ENCODE measurements at regions not wholly inside any gene's neighbourhood (a gene's known extent, or its start where the extent isn't known, plus 50 kb on each side); places are given as distances from the start of the nearest gene placed in this dataset.
A peak's percentile ranks its signal among the peaks of the same experiment; 100 is the strongest.

GRCh38 chr13:56869671-56870070 lies 271.0 kb upstream of the PRR20A start:
- no peak for DNase-seq (ENCODE audit: low read depth, low spot score)

- no peak for DNase-seq (ENCODE audit: low read depth, low spot score)
Observed at GRCh38 chr13:56886398-56886797, 254.3 kb upstream of the PRR20A start.

GRCh38 chr13:56888455-56888854 lies 252.3 kb upstream of the PRR20A start:
- DNase-seq (ENCODE audit: low read depth, low spot score), result no peak

GRCh38 chr13:56893843-56894242 lies 246.9 kb upstream of the PRR20A start:
- no peak for DNase-seq (ENCODE audit: low read depth, low spot score)

DNA sequence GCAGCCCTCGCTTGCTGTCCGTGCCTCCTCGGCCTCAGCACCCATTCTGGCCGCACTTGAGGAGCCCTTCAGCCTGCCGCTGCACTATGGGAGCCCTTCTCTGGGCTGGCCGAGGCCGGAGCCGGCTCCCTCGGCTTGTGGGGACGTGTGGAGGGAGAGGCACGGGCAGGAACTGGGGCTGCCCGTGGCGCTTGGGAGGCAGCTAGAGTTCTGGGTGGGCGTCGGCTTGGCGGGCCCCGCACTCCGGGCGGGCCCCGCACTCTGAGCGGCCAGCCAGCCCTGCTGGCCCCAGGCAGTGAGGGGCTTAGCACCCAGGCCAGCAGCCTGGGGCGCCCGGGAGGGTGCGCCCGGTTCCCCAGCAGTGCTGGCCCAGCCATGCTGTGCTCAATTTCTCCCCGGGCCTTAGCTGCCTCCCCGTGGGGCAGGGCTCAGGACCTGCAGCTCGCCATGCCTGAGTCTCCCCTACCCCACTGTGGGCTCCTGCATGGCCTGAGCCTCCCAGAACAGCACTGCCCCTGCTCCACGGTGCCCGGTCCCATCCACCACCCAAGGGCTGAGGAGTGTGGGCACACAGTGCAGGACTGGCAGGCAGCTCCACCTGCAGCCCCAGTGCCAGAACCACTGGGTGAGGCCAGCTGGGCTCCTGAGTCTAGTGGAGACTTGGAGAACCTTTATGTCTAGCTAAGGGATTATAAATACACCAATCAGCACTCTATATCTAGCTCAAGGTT lies 240.0 kb upstream of the PRR20A start:
- DNase-seq (ENCODE audit: low read depth, low spot score), result no peak

DNA sequence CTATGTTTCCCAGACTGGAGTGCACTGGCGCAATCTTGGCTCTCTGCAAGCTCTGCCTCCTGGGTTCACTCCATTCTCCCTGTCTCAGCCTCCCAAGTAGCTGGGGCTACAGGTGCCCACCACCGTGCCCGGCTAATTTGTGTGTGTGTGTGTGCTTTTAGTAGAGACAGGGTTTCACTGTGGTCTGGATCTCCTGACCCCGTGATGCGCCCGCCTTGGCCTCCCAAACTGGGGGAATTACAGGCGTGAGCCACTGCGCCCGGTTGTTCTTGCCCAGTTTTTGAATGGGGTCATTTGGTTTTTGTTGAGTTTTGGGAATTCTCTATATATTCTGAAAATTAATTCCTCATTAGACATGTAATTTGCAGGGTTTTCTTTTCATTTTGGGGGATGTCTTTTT lies 238.4 kb upstream of the PRR20A start:
- DNase-seq (ENCODE audit: low read depth, low spot score), result no peak

DNA sequence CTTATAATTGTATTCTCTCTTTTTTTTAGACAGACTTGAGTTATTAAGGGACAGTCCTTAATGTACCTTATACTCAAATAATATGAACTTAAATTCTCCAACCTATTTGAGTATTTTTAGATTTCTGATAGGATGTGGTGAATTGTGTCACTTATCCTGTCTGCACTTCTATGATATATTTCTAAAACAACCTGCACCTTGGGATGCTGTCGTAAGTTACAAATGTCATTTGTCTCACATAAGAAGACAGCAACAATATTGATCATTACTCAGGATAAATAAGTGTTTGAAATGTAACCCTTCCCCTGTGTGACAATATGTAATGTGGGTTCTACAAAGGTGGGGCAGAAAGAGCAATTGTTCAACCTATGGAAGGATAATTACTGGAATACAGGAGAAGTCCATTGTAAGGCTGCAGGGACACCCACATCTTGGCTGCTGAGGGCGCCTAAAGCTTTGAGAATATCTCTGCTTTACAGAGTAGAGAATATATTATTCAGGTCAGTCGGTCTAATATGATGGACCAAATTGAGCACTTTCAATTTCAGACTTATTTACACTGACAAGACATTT lies 236.9 kb upstream of the PRR20A start:
- no peak for DNase-seq (ENCODE audit: low read depth, low spot score)

GRCh38 chr13:56906909-56907308 lies 233.8 kb upstream of the PRR20A start:
- DNase-seq (ENCODE audit: low read depth, low spot score), result no peak

DNA sequence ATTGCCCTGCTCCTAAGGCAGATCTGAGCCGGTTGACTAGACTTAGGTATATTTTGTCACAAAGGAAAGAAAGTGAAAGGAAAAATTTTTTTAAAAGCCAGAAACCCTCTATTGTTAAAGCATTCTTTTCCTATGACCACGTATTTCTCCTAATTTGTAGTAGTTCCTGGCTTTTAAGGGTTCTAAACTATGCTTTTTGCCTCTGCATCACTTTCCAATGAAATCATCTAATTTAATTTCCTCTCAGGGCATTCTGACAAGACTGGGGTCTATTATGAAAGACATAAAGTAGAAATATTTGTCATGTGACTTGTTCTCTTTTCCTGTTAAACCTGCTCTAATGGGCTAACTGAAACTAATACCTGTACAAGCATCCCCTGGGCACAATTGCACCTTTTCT lies 233.0 kb upstream of the PRR20A start:
- peak; percentile 4 for DNase-seq (ENCODE audit: low read depth, low spot score)

DNA sequence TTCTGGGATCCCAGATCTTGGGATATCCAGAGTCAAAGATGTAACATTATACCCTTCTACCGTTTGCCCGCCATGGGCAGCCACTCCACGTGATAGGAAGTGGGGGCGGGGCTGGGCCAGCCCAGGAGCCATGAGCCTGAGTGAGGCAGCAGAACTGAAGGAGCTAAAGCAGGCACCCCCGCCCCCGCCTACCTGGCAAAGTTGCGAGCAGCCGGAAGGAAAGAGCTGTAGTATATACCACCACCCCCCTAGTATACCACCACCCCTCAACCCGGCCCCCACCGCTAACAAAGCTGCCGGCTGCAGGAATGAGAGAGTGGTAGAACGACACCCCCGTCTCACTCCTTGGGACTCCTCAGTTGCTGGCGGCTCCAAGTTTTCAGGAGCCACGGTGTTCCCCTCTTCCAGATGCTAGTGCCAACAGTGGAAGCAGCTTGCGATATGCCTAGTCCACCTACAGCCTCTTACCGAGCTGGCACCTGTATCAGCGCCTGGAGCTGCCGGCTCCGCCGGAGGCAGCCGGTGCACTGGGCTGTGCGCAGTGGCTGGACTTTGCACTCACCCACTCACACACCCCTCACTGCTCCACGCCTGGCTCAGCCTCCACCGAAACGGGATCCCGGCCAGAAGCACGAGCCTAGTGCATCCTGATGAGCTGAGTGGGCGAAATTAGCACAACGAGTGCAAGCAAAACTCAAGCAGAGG lies 230.7 kb upstream of the PRR20A start:
- no peak for DNase-seq (ENCODE audit: low read depth, low spot score)

- no peak for DNase-seq (ENCODE audit: low read depth, low spot score)
Observed at GRCh38 chr13:56917966-56918365, 222.8 kb upstream of the PRR20A start.

- no peak for DNase-seq (ENCODE audit: low read depth, low spot score)
Observed at GRCh38 chr13:56923626-56924140, 217.0 kb upstream of the PRR20A start.

DNA sequence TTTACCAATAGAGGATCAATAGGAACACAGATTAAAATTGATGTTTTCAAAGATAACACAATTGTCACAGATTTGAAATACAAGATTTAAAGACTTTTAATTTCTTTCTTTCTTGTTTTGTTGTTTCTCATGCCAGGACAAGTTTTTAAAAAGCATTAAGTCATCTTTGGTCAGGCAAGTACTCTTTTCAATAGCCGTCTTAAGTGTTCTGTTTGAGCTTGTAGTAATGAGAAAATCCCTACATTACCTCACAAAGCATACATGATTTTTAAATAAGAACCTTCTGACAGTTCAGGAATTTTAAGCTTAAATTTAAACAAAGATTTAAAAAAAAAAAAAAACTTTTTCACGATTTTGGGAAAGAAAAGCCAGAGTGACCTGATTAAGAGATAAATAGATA lies 216.3 kb upstream of the PRR20A start:
- no peak for DNase-seq (ENCODE audit: low read depth, low spot score)

DNA sequence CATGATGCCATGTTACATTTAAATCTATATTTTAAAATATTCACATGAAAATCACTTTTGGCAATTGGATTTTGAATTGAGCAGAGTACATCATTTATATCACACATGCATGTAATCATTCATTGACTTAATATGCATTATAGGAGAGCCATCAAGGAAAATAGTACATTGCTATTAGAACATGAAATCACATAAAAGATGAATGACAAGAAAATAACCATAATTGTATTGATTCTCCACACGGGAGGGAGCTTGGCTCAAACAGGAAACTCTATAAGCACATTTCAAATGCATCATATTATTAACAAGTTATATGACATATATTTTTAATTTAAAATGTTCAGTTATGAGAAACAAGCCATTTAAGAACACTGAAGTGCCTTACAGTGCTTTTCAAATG lies 208.6 kb upstream of the PRR20A start:
- no peak for DNase-seq (ENCODE audit: low read depth, low spot score)

- no peak for DNase-seq (ENCODE audit: low read depth, low spot score)
Observed at GRCh38 chr13:56953965-56954364, 186.8 kb upstream of the PRR20A start.

- DNase-seq (ENCODE audit: low read depth, low spot score), result no peak
Observed at GRCh38 chr13:56975647-56976046, 165.1 kb upstream of the PRR20A start.

DNA sequence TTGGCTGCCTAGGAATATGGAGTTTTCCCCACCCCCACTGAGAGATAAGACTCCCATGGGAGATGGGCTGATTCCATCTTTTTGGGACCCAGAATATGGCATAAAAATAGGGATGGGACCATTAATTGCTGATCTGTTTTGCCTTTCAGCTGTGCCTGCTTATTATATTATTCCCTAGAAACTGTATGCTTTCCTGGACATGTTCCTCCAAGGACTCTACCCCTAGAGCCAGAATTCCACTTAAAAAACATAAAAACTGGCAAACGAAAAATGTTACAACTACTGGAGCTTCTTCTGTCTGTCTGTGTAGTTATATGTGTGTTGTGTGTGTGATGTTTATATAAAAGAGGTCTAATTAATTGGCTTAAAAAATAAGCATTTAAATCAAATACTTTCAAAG lies 159.9 kb upstream of the PRR20A start:
- DNase-seq (ENCODE audit: low read depth, low spot score), result no peak

- no peak for DNase-seq (ENCODE audit: low read depth, low spot score)
Observed at GRCh38 chr13:56986121-56986520, 154.6 kb upstream of the PRR20A start.

DNA sequence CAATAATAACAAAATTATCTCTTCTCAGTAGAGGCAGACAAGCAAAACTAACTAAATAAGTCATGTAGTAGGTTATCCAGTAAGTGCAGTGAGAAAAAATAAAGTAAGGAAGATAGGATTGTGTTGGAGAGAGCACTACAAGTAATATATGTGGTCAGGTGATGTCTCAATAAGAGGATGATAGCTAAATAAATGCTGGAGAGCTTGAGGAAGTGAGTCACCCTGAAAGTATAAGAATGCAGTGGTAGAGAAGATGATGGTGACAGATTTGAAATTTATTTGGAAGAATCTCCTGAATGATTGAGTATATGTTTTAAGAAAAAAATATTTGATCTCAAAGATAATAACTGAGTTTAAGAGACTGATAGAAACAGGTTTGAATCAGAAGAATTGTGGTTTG lies 152.2 kb upstream of the PRR20A start:
- no peak for DNase-seq (ENCODE audit: low read depth, low spot score)

GRCh38 chr13:57003682-57004081 lies 137.0 kb upstream of the PRR20A start:
- DNase-seq (ENCODE audit: low read depth, low spot score), result no peak

GRCh38 chr13:57017357-57017756 lies 123.4 kb upstream of the PRR20A start:
- DNase-seq (ENCODE audit: low read depth, low spot score), result no peak

GRCh38 chr13:57018915-57019314 lies 121.8 kb upstream of the PRR20A start:
- DNase-seq (ENCODE audit: low read depth, low spot score), result no peak

DNA sequence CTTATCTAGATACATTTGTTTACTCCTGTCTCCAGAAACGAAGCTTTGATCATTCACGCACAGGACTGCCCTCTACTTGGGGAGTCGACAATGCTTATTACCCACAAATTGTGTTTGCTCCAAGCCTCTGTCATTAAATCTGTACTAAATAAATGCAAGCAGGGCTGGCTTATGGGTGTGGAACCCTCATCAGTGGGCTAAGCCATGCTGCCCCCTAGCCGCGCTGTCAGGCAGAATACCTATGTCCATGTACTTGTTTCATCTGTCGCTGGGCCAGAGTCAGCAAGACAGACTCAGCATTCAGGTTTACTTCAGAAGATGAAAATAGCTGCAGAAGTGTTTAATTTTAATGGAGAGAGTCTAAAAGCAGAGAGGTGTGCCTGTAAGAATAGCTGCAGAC lies 110.0 kb upstream of the PRR20A start:
- DNase-seq (ENCODE audit: low read depth, low spot score), result no peak
